ENCODE measurements at regions not wholly inside any gene's neighbourhood (a gene's known extent, or its start where the extent isn't known, plus 50 kb on each side); places are given as distances from the start of the nearest gene placed in this dataset.

- H3K36me3 ChIP-seq (ENCODE audit: control insufficient read depth, insufficient read depth, low read length), result no peaks in the 10 kb centered on the region
- no peaks in the 10 kb centered on the region for H3K79me1 ChIP-seq (ENCODE audit: low read length)
- no peak overlapping the region for H3K4ac ChIP-seq (ENCODE audit: low read depth, low read length)
- H4K5ac ChIP-seq (ENCODE audit: low read length), result no peak overlapping the region
- H3K27ac ChIP-seq (ENCODE audit: low read depth, low read length), result no peak overlapping the region
- H3K56ac ChIP-seq (ENCODE audit: low read length), result no peak overlapping the region
- peak overlapping the region; percentile 74 for H2BK15ac ChIP-seq (replicated peaks; ENCODE audit: low read depth)
- H3K27me3 ChIP-seq (ENCODE audit: insufficient read depth, low read length, poor library complexity), result no peaks in the 10 kb centered on the region
- no peak overlapping the region for H2BK5ac ChIP-seq (ENCODE audit: low read length)
- no peak overlapping the region for H3K18ac ChIP-seq (ENCODE audit: low read length)
- no peak overlapping the region for H2AK5ac ChIP-seq (ENCODE audit: low read length)
- H4K8ac ChIP-seq (ENCODE audit: low read depth, low read length), result no peak overlapping the region
- H3K23ac ChIP-seq (ENCODE audit: low read length), result no peak overlapping the region
- no peak overlapping the region for H3K9ac ChIP-seq (ENCODE audit: low read length)
- DNase-seq, result no peak
- no peak overlapping the region for H3K4me3 ChIP-seq (ENCODE audit: low read length)
- peaks cover 2% of the 10 kb centered on the region for H3K4me1 ChIP-seq (ENCODE audit: control insufficient read depth, low read depth, low read length)
- H2BK120ac ChIP-seq (ENCODE audit: low read depth, low read length), result no peak overlapping the region
- no peak overlapping the region for H3K4me2 ChIP-seq (ENCODE audit: low read length)
- no peaks in the 10 kb centered on the region for H3K79me2 ChIP-seq (ENCODE audit: control insufficient read depth, insufficient read depth, low read length)
Observed at GRCh38 chr2:188176620-188177019, 115.1 kb upstream of the GULP1 start.

GRCh38 chr2:188181067-188181838 is 110.4 kb upstream of the GULP1 start:
- Histone ChIP-seq H4K8ac (ENCODE audit: low read depth, low read length) (no peak overlapping the region), H3K27ac (ENCODE audit: low read depth, low read length) (no peak overlapping the region), H3K27me3 (ENCODE audit: insufficient read depth, low read length, poor library complexity) (no peaks in the 10 kb centered on the region), H3K4me2 (ENCODE audit: low read length) (no peak overlapping the region), H2BK120ac (ENCODE audit: low read depth, low read length) (no peak overlapping the region), H4K5ac (ENCODE audit: low read length) (no peak overlapping the region), H2BK5ac (ENCODE audit: low read length) (no peak overlapping the region), H3K36me3 (ENCODE audit: control insufficient read depth, insufficient read depth, low read length) (no peaks in the 10 kb centered on the region), H3K18ac (ENCODE audit: low read length) (no peak overlapping the region), H2BK15ac (replicated peaks; ENCODE audit: low read depth) (no peak overlapping the region), H3K23ac (ENCODE audit: low read length) (no peak overlapping the region), H3K4me3 (ENCODE audit: low read length) (no peak overlapping the region), H3K79me1 (ENCODE audit: low read length) (no peaks in the 10 kb centered on the region), H3K56ac (ENCODE audit: low read length) (no peak overlapping the region), H3K4ac (ENCODE audit: low read depth, low read length) (no peak overlapping the region), H3K79me2 (ENCODE audit: control insufficient read depth, insufficient read depth, low read length) (no peaks in the 10 kb centered on the region), H3K4me1 (ENCODE audit: control insufficient read depth, low read depth, low read length) (no peaks in the 10 kb centered on the region), H3K9ac (ENCODE audit: low read length) (no peak overlapping the region), H2AK5ac (ENCODE audit: low read length) (no peak overlapping the region)
- peak; percentile 79 for DNase-seq
- WGBS (ENCODE audit: extremely low coverage, insufficient coverage, low lambda C conversion rate), result no CpG with 5 or more reads among the region's 5 CpGs

GRCh38 chr2:188181884-188182283 is 109.8 kb upstream of the GULP1 start:
- Histone ChIP-seq H3K79me1 (ENCODE audit: low read length) (no peaks in the 10 kb centered on the region), H3K79me2 (ENCODE audit: control insufficient read depth, insufficient read depth, low read length) (no peaks in the 10 kb centered on the region), H3K4ac (ENCODE audit: low read depth, low read length) (no peak overlapping the region), H2BK5ac (ENCODE audit: low read length) (no peak overlapping the region), H3K4me3 (ENCODE audit: low read length) (no peak overlapping the region), H4K5ac (ENCODE audit: low read length) (no peak overlapping the region), H3K18ac (ENCODE audit: low read length) (no peak overlapping the region), H2BK120ac (ENCODE audit: low read depth, low read length) (no peak overlapping the region), H3K27ac (ENCODE audit: low read depth, low read length) (no peak overlapping the region), H2AK5ac (ENCODE audit: low read length) (no peak overlapping the region), H3K23ac (ENCODE audit: low read length) (no peak overlapping the region), H3K4me1 (ENCODE audit: control insufficient read depth, low read depth, low read length) (no peaks in the 10 kb centered on the region), H3K9ac (ENCODE audit: low read length) (no peak overlapping the region), H3K36me3 (ENCODE audit: control insufficient read depth, insufficient read depth, low read length) (no peaks in the 10 kb centered on the region), H3K56ac (ENCODE audit: low read length) (no peak overlapping the region), H3K4me2 (ENCODE audit: low read length) (no peak overlapping the region), H4K8ac (ENCODE audit: low read depth, low read length) (no peak overlapping the region), H2BK15ac (replicated peaks; ENCODE audit: low read depth) (no peak overlapping the region), H3K27me3 (ENCODE audit: insufficient read depth, low read length, poor library complexity) (no peaks in the 10 kb centered on the region)
- peak; percentile 45 for DNase-seq
- WGBS (ENCODE audit: extremely low coverage, insufficient coverage, low lambda C conversion rate), result no CpG with 5 or more reads among the region's 1 CpG

- H2AK5ac ChIP-seq (ENCODE audit: low read length), result no peak overlapping the region
- no peaks in the 10 kb centered on the region for H3K36me3 ChIP-seq (ENCODE audit: control insufficient read depth, insufficient read depth, low read length)
- H3K4me3 ChIP-seq (ENCODE audit: low read length), result no peak overlapping the region
- H3K27ac ChIP-seq (ENCODE audit: low read depth, low read length), result no peak overlapping the region
- no peak overlapping the region for H3K9ac ChIP-seq (ENCODE audit: low read length)
- no peak overlapping the region for H4K8ac ChIP-seq (ENCODE audit: low read depth, low read length)
- H3K79me1 ChIP-seq (ENCODE audit: low read length), result no peaks in the 10 kb centered on the region
- H3K79me2 ChIP-seq (ENCODE audit: control insufficient read depth, insufficient read depth, low read length), result no peaks in the 10 kb centered on the region
- no peak overlapping the region for H3K23ac ChIP-seq (ENCODE audit: low read length)
- no peak overlapping the region for H2BK15ac ChIP-seq (replicated peaks; ENCODE audit: low read depth)
- H3K4me1 ChIP-seq (ENCODE audit: control insufficient read depth, low read depth, low read length), result no peaks in the 10 kb centered on the region
- no peaks in the 10 kb centered on the region for H3K27me3 ChIP-seq (ENCODE audit: insufficient read depth, low read length, poor library complexity)
- H3K56ac ChIP-seq (ENCODE audit: low read length), result no peak overlapping the region
- no peak overlapping the region for H3K18ac ChIP-seq (ENCODE audit: low read length)
- H2BK120ac ChIP-seq (ENCODE audit: low read depth, low read length), result no peak overlapping the region
- no peak overlapping the region for H3K4me2 ChIP-seq (ENCODE audit: low read length)
- no peak overlapping the region for H4K5ac ChIP-seq (ENCODE audit: low read length)
- DNase-seq, result no peak
- H3K4ac ChIP-seq (ENCODE audit: low read depth, low read length), result no peak overlapping the region
- H2BK5ac ChIP-seq (ENCODE audit: low read length), result no peak overlapping the region
Observed at GRCh38 chr2:188187726-188188125, 103.9 kb upstream of the GULP1 start.

- H2BK15ac ChIP-seq (replicated peaks; ENCODE audit: low read depth), result no peak overlapping the region
- H3K4me2 ChIP-seq (ENCODE audit: low read length), result no peak overlapping the region
- H3K4ac ChIP-seq (ENCODE audit: low read depth, low read length), result no peak overlapping the region
- no peak overlapping the region for H3K9ac ChIP-seq (ENCODE audit: low read length)
- H2AK5ac ChIP-seq (ENCODE audit: low read length), result no peak overlapping the region
- H3K27me3 ChIP-seq (ENCODE audit: insufficient read depth, low read length, poor library complexity), result no peaks in the 10 kb centered on the region
- H4K5ac ChIP-seq (ENCODE audit: low read length), result no peak overlapping the region
- H3K18ac ChIP-seq (ENCODE audit: low read length), result no peak overlapping the region
- no peak overlapping the region for H3K27ac ChIP-seq (ENCODE audit: low read depth, low read length)
- no peaks in the 10 kb centered on the region for H3K79me2 ChIP-seq (ENCODE audit: control insufficient read depth, insufficient read depth, low read length)
- no peak overlapping the region for H3K56ac ChIP-seq (ENCODE audit: low read length)
- H2BK120ac ChIP-seq (ENCODE audit: low read depth, low read length), result no peak overlapping the region
- H3K4me1 ChIP-seq (ENCODE audit: control insufficient read depth, low read depth, low read length), result no peaks in the 10 kb centered on the region
- WGBS (ENCODE audit: extremely low coverage, insufficient coverage, low lambda C conversion rate), result no CpG with 5 or more reads among the region's 3 CpGs
- no peak overlapping the region for H3K23ac ChIP-seq (ENCODE audit: low read length)
- no peaks in the 10 kb centered on the region for H3K79me1 ChIP-seq (ENCODE audit: low read length)
- no peak overlapping the region for H4K8ac ChIP-seq (ENCODE audit: low read depth, low read length)
- H2BK5ac ChIP-seq (ENCODE audit: low read length), result no peak overlapping the region
- DNase-seq, result no peak
- H3K4me3 ChIP-seq (ENCODE audit: low read length), result no peak overlapping the region
- H3K36me3 ChIP-seq (ENCODE audit: control insufficient read depth, insufficient read depth, low read length), result no peaks in the 10 kb centered on the region
Observed at GRCh38 chr2:188189356-188189755, 102.3 kb upstream of the GULP1 start.

- no peaks in the 10 kb centered on the region for H3K79me1 ChIP-seq (ENCODE audit: low read length)
- H3K56ac ChIP-seq (ENCODE audit: low read length), result no peak overlapping the region
- no CpG with 5 or more reads among the region's 1 CpG for WGBS (ENCODE audit: extremely low coverage, insufficient coverage, low lambda C conversion rate)
- no peak overlapping the region for H3K9ac ChIP-seq (ENCODE audit: low read length)
- no peak overlapping the region for H4K8ac ChIP-seq (ENCODE audit: low read depth, low read length)
- H2BK120ac ChIP-seq (ENCODE audit: low read depth, low read length), result no peak overlapping the region
- H3K36me3 ChIP-seq (ENCODE audit: control insufficient read depth, insufficient read depth, low read length), result no peaks in the 10 kb centered on the region
- H4K5ac ChIP-seq (ENCODE audit: low read length), result no peak overlapping the region
- no peaks in the 10 kb centered on the region for H3K4me1 ChIP-seq (ENCODE audit: control insufficient read depth, low read depth, low read length)
- no peak overlapping the region for H3K4me3 ChIP-seq (ENCODE audit: low read length)
- no peak overlapping the region for H2AK5ac ChIP-seq (ENCODE audit: low read length)
- H3K4ac ChIP-seq (ENCODE audit: low read depth, low read length), result no peak overlapping the region
- H2BK15ac ChIP-seq (replicated peaks; ENCODE audit: low read depth), result no peak overlapping the region
- no peak for DNase-seq
- no peaks in the 10 kb centered on the region for H3K79me2 ChIP-seq (ENCODE audit: control insufficient read depth, insufficient read depth, low read length)
- no peak overlapping the region for H3K23ac ChIP-seq (ENCODE audit: low read length)
- H3K18ac ChIP-seq (ENCODE audit: low read length), result no peak overlapping the region
- H3K4me2 ChIP-seq (ENCODE audit: low read length), result no peak overlapping the region
- H3K27me3 ChIP-seq (ENCODE audit: insufficient read depth, low read length, poor library complexity), result no peaks in the 10 kb centered on the region
- no peak overlapping the region for H3K27ac ChIP-seq (ENCODE audit: low read depth, low read length)
- no peak overlapping the region for H2BK5ac ChIP-seq (ENCODE audit: low read length)
Observed at GRCh38 chr2:188193230-188193629, 98.4 kb upstream of the GULP1 start.
